SK-N-SH treated with all-trans-retinoic acid at 6 μM for 48 hours (cell line): ENCODE measurements at regions not wholly inside any gene's neighbourhood (a gene's known extent, or its start where the extent isn't known, plus 50 kb on each side); places are given as distances from the start of the nearest gene placed in this dataset.

Experiments
- ATAC-seq: fragments of 200-7000 bp; cut with Tn5 transposase; 3 replicates; pipeline ENCODE4 v1.9.1; 2020; ENCODE audit warnings: mild to moderate bottlenecking, moderate library complexity
- ARNTL ChIP-seq: fragments of 450-650 bp; formaldehyde crosslinking; IDR thresholded peaks from 2 replicates; pipeline ENCODE4 v1.5.0; 2020; ENCODE audit warnings: low read depth, mild to moderate bottlenecking, moderate library complexity, borderline replicate concordance
- BACH2 ChIP-seq: fragments of 250-450 bp; sonication (Bioruptor Pico); IDR thresholded peaks from 2 replicates; pipeline ENCODE4 v1.9.0; 2021; ENCODE audit warnings: mild to moderate bottlenecking, borderline replicate concordance
- CREB5 ChIP-seq: fragments of 250-450 bp; sonication (Bioruptor Pico); IDR thresholded peaks from 2 replicates; pipeline ENCODE4 v1.5.1; 2020; ENCODE audit warnings: low read depth, mild to moderate bottlenecking, moderate library complexity
- CSDC2 ChIP-seq: fragments of 250-450 bp; sonication (Bioruptor Pico); IDR thresholded peaks from 2 replicates; pipeline ENCODE4 v1.5.0; 2020; ENCODE audit warnings: mild to moderate bottlenecking, moderate library complexity
- CSRNP3 ChIP-seq: fragments of 250-450 bp; sonication (Bioruptor Pico); IDR thresholded peaks from 2 replicates; pipeline ENCODE4 v1.5.1; 2021; ENCODE audit warnings: mild to moderate bottlenecking, moderate library complexity
- ESRRG ChIP-seq: fragments of 250-450 bp; sonication (Bioruptor Pico); IDR thresholded peaks from 2 replicates; pipeline ENCODE4 v1.6.1; 2021; ENCODE audit warnings: mild to moderate bottlenecking
- GLIS3 ChIP-seq: fragments of 250-450 bp; sonication (Bioruptor Pico); IDR thresholded peaks from 2 replicates; pipeline ENCODE4 v1.5.0; 2020; ENCODE audit warnings: mild to moderate bottlenecking, moderate library complexity
- ISL1 ChIP-seq: fragments of 250-450 bp; sonication (Bioruptor Pico); IDR thresholded peaks from 2 replicates; pipeline ENCODE4 v2.1.2; 2022; ENCODE audit warnings: mild to moderate bottlenecking, moderate library complexity
- OSR1 ChIP-seq: fragments of 250-450 bp; sonication (Bioruptor Pico); IDR thresholded peaks from 2 replicates; pipeline ENCODE4 v1.8.0; 2022; ENCODE audit warnings: moderate library complexity, mild to moderate bottlenecking, inconsistent platforms
- POU6F1 ChIP-seq: fragments of 250-450 bp; sonication (Bioruptor Pico); IDR thresholded peaks from 2 replicates; pipeline ENCODE4 v1.8.0; 2021; ENCODE audit warnings: low read depth, mild to moderate bottlenecking, moderate library complexity, borderline replicate concordance
- PPARA ChIP-seq: fragments of 250-450 bp; sonication (Bioruptor Pico); IDR thresholded peaks from 2 replicates; pipeline ENCODE4 v1.5.0; 2020; ENCODE audit warnings: mild to moderate bottlenecking, borderline replicate concordance
- RARB ChIP-seq: fragments of 250-450 bp; sonication (Bioruptor Pico); IDR thresholded peaks from 2 replicates; pipeline ENCODE4 v1.8.0; 2021; ENCODE audit warnings: mild to moderate bottlenecking, moderate library complexity
- SNAI2 ChIP-seq: fragments of 250-450 bp; sonication (Bioruptor Pico); IDR thresholded peaks from 2 replicates; pipeline ENCODE4 v1.5.0; 2020; ENCODE audit warnings: mild to moderate bottlenecking, moderate library complexity
- TCF4 ChIP-seq: fragments of 250-450 bp; sonication (Bioruptor Pico); IDR thresholded peaks from 2 replicates; pipeline ENCODE4 v1.8.0; 2021; ENCODE audit warnings: mild to moderate bottlenecking, moderate library complexity, borderline replicate concordance
- TOX ChIP-seq: fragments of 250-450 bp; sonication (Bioruptor Pico); IDR thresholded peaks from 2 replicates; pipeline ENCODE4 v1.8.0; 2021; ENCODE audit warnings: mild to moderate bottlenecking, moderate library complexity, borderline replicate concordance
- TSHZ2 ChIP-seq: fragments of 250-450 bp; sonication (Bioruptor Pico); IDR thresholded peaks from 2 replicates; pipeline ENCODE4 v1.5.0; 2020; ENCODE audit warnings: mild to moderate bottlenecking, moderate library complexity
- ZC3H10 ChIP-seq: fragments of 250-450 bp; sonication (Bioruptor Pico); IDR thresholded peaks from 2 replicates; pipeline ENCODE4 v1.5.1; 2021; ENCODE audit warnings: mild to moderate bottlenecking, moderate library complexity
- ZFP3 ChIP-seq: fragments of 250-450 bp; sonication (Bioruptor Pico); IDR thresholded peaks from 2 replicates; pipeline ENCODE4 v1.5.0; 2020; ENCODE audit warnings: mild to moderate bottlenecking, moderate library complexity
- ZFP30 ChIP-seq: fragments of 450-650 bp; formaldehyde crosslinking; IDR thresholded peaks from 2 replicates; pipeline ENCODE4 v1.5.0; 2022; ENCODE audit warnings: mild to moderate bottlenecking, moderate library complexity
- ZNF565 ChIP-seq: fragments of 450-650 bp; formaldehyde crosslinking; conservative IDR thresholded peaks from 2 replicates; pipeline ENCODE4 v1.5.0; 2020; ENCODE audit warnings: low read depth, mild to moderate bottlenecking, moderate library complexity
- ZNF70 ChIP-seq: fragments of 450-650 bp; formaldehyde crosslinking; IDR thresholded peaks from 2 replicates; pipeline ENCODE4 v1.5.0; 2020; ENCODE audit warnings: mild to moderate bottlenecking, moderate library complexity
- ZNF8 ChIP-seq: fragments of 450-650 bp; formaldehyde crosslinking; IDR thresholded peaks from 2 replicates; pipeline ENCODE4 v1.5.0; 2020; ENCODE audit warnings: mild to moderate bottlenecking, moderate library complexity

- ATAC-seq: no peak
- no peak for TF ChIP-seq ZNF565 (CRISPR knock-in tag)
- TF ChIP-seq TCF4 (CRISPR knock-in tag): no peak
Observed at GRCh38 chr2:37460896-37461229, 116.4 kb downstream of the QPCT start.

GRCh38 chr2:37464067-37464466, 119.6 kb downstream of the QPCT start:
- TF ChIP-seq BACH2 (no peak), POU6F1 (CRISPR knock-in tag) (no peak), ZC3H10 (no peak), SNAI2 (CRISPR knock-in tag) (no peak), OSR1 (CRISPR knock-in tag) (no peak), TCF4 (CRISPR knock-in tag) (no peak), ARNTL (CRISPR knock-in tag) (no peak), CSRNP3 (CRISPR knock-in tag) (no peak), ESRRG (CRISPR knock-in tag) (no peak), ZNF565 (CRISPR knock-in tag) (no peak), CSDC2 (CRISPR knock-in tag) (no peak), GLIS3 (CRISPR knock-in tag) (no peak)
- no peak for ATAC-seq

- ATAC-seq: no peak
- TF ChIP-seq ZNF70: no peak
- no peak for TF ChIP-seq ESRRG (CRISPR knock-in tag)
- TF ChIP-seq SNAI2 (CRISPR knock-in tag): no peak
- TF ChIP-seq TOX: no peak
- no peak for TF ChIP-seq GLIS3 (CRISPR knock-in tag)
- TF ChIP-seq ARNTL (CRISPR knock-in tag): no peak
- TF ChIP-seq ISL1 (CRISPR knock-in tag): no peak
- TF ChIP-seq ZFP3 (CRISPR knock-in tag): no peak
- TF ChIP-seq ZNF565 (CRISPR knock-in tag): no peak
- TF ChIP-seq OSR1 (CRISPR knock-in tag): no peak
- no peak for TF ChIP-seq TCF4 (CRISPR knock-in tag)
- TF ChIP-seq CSRNP3 (CRISPR knock-in tag): no peak
- no peak for TF ChIP-seq CSDC2 (CRISPR knock-in tag)
- no peak for TF ChIP-seq BACH2
- TF ChIP-seq, all 23 proteins: peak for 0
Observed at GRCh38 chr2:37466533-37467222, 122.2 kb downstream of the QPCT start.

GRCh38 chr2:37468170-37468569, 123.7 kb downstream of the QPCT start:
- no peak for ATAC-seq
- TF ChIP-seq BACH2 (no peak), TCF4 (CRISPR knock-in tag) (no peak), ZFP3 (CRISPR knock-in tag) (no peak), ESRRG (CRISPR knock-in tag) (no peak), OSR1 (CRISPR knock-in tag) (no peak), GLIS3 (CRISPR knock-in tag) (no peak), ZNF70 (no peak), PPARA (CRISPR knock-in tag) (no peak), ZFP30 (CRISPR knock-in tag) (no peak), ARNTL (CRISPR knock-in tag) (no peak), ISL1 (CRISPR knock-in tag) (no peak), CSDC2 (CRISPR knock-in tag) (no peak), ZNF565 (CRISPR knock-in tag) (no peak), POU6F1 (CRISPR knock-in tag) (no peak), TSHZ2 (CRISPR knock-in tag) (no peak), RARB (CRISPR knock-in tag) (no peak), ZNF8 (CRISPR knock-in tag) (no peak), CREB5 (CRISPR knock-in tag) (no peak), CSRNP3 (CRISPR knock-in tag) (no peak)
